Gastroesophageal sphincter (tissue), 4 donors: ENCODE measurements at regions not wholly inside any gene's neighbourhood (a gene's known extent, or its start where the extent isn't known, plus 50 kb on each side); places are given as distances from the start of the nearest gene placed in this dataset.

Experiments
- ATAC-seq: fragments of 150-250 bp; one replicate; pipeline ENCODE4 v1.9.1; 2016; ENCODE audit warnings: mild to moderate bottlenecking, moderate library complexity
- H3K27ac ChIP-seq, 4 donors: fragments of 200-600 bp; sonication (generic) in 3 of 4; 1 replicate in 3 of 4; 2 replicates in 1 of 4; pipeline ENCODE4 v1.5.1; 2016 to 2019
- H3K27me3 ChIP-seq: fragments of 200-600 bp; sonication (generic); one replicate; pipeline ENCODE4 v1.5.1; 2019
- H3K36me3 ChIP-seq, 2 donors: fragments of 200-600 bp; sonication (generic); one replicate each; pipeline ENCODE4 v1.5.1; 2019; ENCODE audit warnings: control low read depth in 1 of 2
- H3K4me1 ChIP-seq, 3 donors: fragments of 200-600 bp; sonication (generic); 1 replicate in 2 of 3; 2 replicates in 1 of 3; pipeline ENCODE4 v1.5.1; 2016 to 2019; ENCODE audit warnings: control low read depth in 2 of 3
- H3K4me3 ChIP-seq, 2 donors: fragments of 200-600 bp; sonication (generic); one replicate each; pipeline ENCODE4 v1.5.1; 2019; ENCODE audit warnings: mild to moderate bottlenecking in 1 of 2, moderate library complexity in 1 of 2
- H3K9me3 ChIP-seq, 3 donors: fragments of 200-600 bp; sonication (generic); one replicate each; pipeline ENCODE4 v1.5.1; 2017 to 2019; ENCODE audit warnings: control low read depth in 2 of 3
- CTCF ChIP-seq, 4 experiments: fragments of 200-600 bp in 2 of 4; fragments of 450-650 bp in 2 of 4; sonication (generic) in 1 of 4; IDR thresholded peaks; one replicate each; pipeline ENCODE4 v1.5.1; 2017 to 2019; ENCODE audit warnings: antibody characterized with exemption in 4 of 4, mild to moderate bottlenecking in 2 of 4, moderate library complexity in 2 of 4
- EP300 ChIP-seq: sonication (generic); formaldehyde crosslinking; IDR thresholded peaks from one replicate; pipeline ENCODE4 v1.6.1; 2017; ENCODE audit warnings: antibody characterized with exemption, mild to moderate bottlenecking
- POLR2A ChIP-seq, 2 donors: fragments of 450-650 bp; IDR thresholded peaks; one replicate each; pipeline ENCODE4 v1.6.1; 2017; ENCODE audit warnings: antibody characterized with exemption in 2 of 2, mild to moderate bottlenecking in 2 of 2, moderate library complexity in 1 of 2
- POLR2AphosphoS5 ChIP-seq: sonication (generic); formaldehyde crosslinking; IDR thresholded peaks from one replicate; pipeline ENCODE4 v1.6.1; 2017; ENCODE audit warnings: antibody characterized with exemption
- WGBS, 2 donors: methylation state at CpG; one replicate each; pipeline ENCODE4 v1.1.5; 2018; ENCODE audit warnings: low coverage in 1 of 2; 5-methylcytosine and 5-hydroxymethylcytosine counted together

- Histone ChIP-seq H3K27me3 (no peaks in the 10 kb centered on the region), H3K4me3 (no peak overlapping the region), H3K9me3 (no peaks in the 10 kb centered on the region), H3K36me3 (no peaks in the 10 kb centered on the region), H3K27ac (no peak overlapping the region), H3K4me1 (no peaks in the 10 kb centered on the region)
- 56 to 64% methylated on average over 1 of the region's 1 CpG for WGBS, 2 donors
- no peak for ATAC-seq
- TF ChIP-seq EP300 (no peak), POLR2AphosphoS5 (no peak), CTCF (IDR thresholded peaks at IDR 0.05) (no peak), POLR2A (IDR thresholded peaks at IDR 0.05) (no peak)
Measured at GRCh38 chr4:180253419-180253818, 1989.8 kb upstream of the TENM3 start.

GRCh38 chr4:180261346-180261745 lies 1981.9 kb upstream of the TENM3 start:
- ATAC-seq: no peak
- Histone ChIP-seq H3K27me3 (peaks cover 4% of the 10 kb centered on the region), H3K4me1 (no peaks in the 10 kb centered on the region), H3K36me3 (no peaks in the 10 kb centered on the region), H3K27ac (no peak overlapping the region), H3K4me3 (no peak overlapping the region), H3K9me3 (no peaks in the 10 kb centered on the region)
- 8 to 60% methylated on average over 1 to 2 of the region's 2 CpGs for WGBS, 2 donors
- no peak for TF ChIP-seq POLR2AphosphoS5
- TF ChIP-seq CTCF (IDR thresholded peaks at IDR 0.05): no peak
- TF ChIP-seq EP300: no peak
- no peak for TF ChIP-seq POLR2A (IDR thresholded peaks at IDR 0.05)

- ATAC-seq: no peak
- 72 to 83% methylated on average over 3 of the region's 3 CpGs for WGBS, 2 donors
- TF ChIP-seq CTCF (IDR thresholded peaks at IDR 0.05) (no peak), EP300 (no peak), POLR2A (IDR thresholded peaks at IDR 0.05) (no peak), POLR2AphosphoS5 (no peak)
Measured at GRCh38 chr4:180280076-180280475, 1963.1 kb upstream of the TENM3 start.

GRCh38 chr4:180280726-180281297 lies 1962.4 kb upstream of the TENM3 start:
- WGBS, 2 donors: 63 to 76% methylated on average over 6 of the region's 6 CpGs
- TF ChIP-seq CTCF (IDR thresholded peaks at IDR 0.05): no peak
- TF ChIP-seq POLR2A (IDR thresholded peaks at IDR 0.05): no peak
- TF ChIP-seq POLR2AphosphoS5: no peak
- no peak for TF ChIP-seq EP300
- Histone ChIP-seq H3K4me1 (no peaks in the 10 kb centered on the region), H3K9me3 (no peaks in the 10 kb centered on the region), H3K4me3 (no peak overlapping the region), H3K27me3 (no peaks in the 10 kb centered on the region), H3K36me3 (no peaks in the 10 kb centered on the region), H3K27ac (no peak overlapping the region)
- ATAC-seq: no peak

More at GRCh38 chr4:180280076-180280475, 1963.1 kb upstream of the TENM3 start:
- Histone ChIP-seq H3K27me3 (no peaks in the 10 kb centered on the region), H3K4me1 (no peaks in the 10 kb centered on the region), H3K4me3 (no peak overlapping the region), H3K9me3 (no peaks in the 10 kb centered on the region), H3K27ac (no peak overlapping the region), H3K36me3 (no peaks in the 10 kb centered on the region)

GRCh38 chr4:180281724-180282123 lies 1961.5 kb upstream of the TENM3 start:
- no peaks in the 10 kb centered on the region for H3K9me3 ChIP-seq
- H3K4me3 ChIP-seq: no peak overlapping the region
- WGBS, 2 donors: 57 to 58% methylated on average over 3 of the region's 3 CpGs
- no peaks in the 10 kb centered on the region for H3K4me1 ChIP-seq
- H3K27ac ChIP-seq: no peak overlapping the region
- ATAC-seq: no peak
- no peaks in the 10 kb centered on the region for H3K27me3 ChIP-seq
- TF ChIP-seq EP300: no peak
- TF ChIP-seq POLR2AphosphoS5: no peak
- no peak for TF ChIP-seq CTCF (IDR thresholded peaks at IDR 0.05)
- H3K36me3 ChIP-seq: no peaks in the 10 kb centered on the region
